Immature natural killer cell (primary cell): ENCODE measurements at regions not wholly inside any gene's neighbourhood (a gene's known extent, or its start where the extent isn't known, plus 50 kb on each side); places are given as distances from the start of the nearest gene placed in this dataset.

Experiments used
- DNase-seq, 3 donors: peaks; one replicate each; pipeline ENCODE4 v3.0.0; 2022; ENCODE audit warnings: mixed read lengths in 1 of 3
- H3K27ac Mint-ChIP-seq, 6 donors: one replicate each; pipeline ENCODE4 v1.8.0; 2020; ENCODE audit warnings: mixed read lengths in 6 of 6, mild to moderate bottlenecking in 5 of 6, inconsistent platforms in 4 of 6, moderate library complexity in 3 of 6
- H3K27me3 Mint-ChIP-seq, 3 donors: one replicate each; pipeline ENCODE4 v1.8.0; 2020 to 2021; ENCODE audit warnings: low read depth in 3 of 3, mild to moderate bottlenecking in 3 of 3, mixed read lengths in 3 of 3, moderate library complexity in 3 of 3, inconsistent platforms in 1 of 3
- H3K36me3 Mint-ChIP-seq, 3 donors: one replicate each; pipeline ENCODE4 v1.8.0; 2020; ENCODE audit warnings: mixed read lengths in 3 of 3, inconsistent platforms in 2 of 3, mild to moderate bottlenecking in 2 of 3
- H3K4me1 Mint-ChIP-seq, 2 donors: one replicate each; pipeline ENCODE4 v1.8.0; 2020; ENCODE audit warnings: inconsistent platforms in 2 of 2, mild to moderate bottlenecking in 2 of 2, mixed read lengths in 2 of 2, moderate library complexity in 1 of 2
- H3K4me3 Mint-ChIP-seq, 5 donors: one replicate each; pipeline ENCODE4 v1.8.0; 2020; ENCODE audit warnings: mild to moderate bottlenecking in 5 of 5, mixed read lengths in 5 of 5, inconsistent platforms in 3 of 5, moderate library complexity in 3 of 5
- H3K9me3 Mint-ChIP-seq, 6 donors: one replicate each; pipeline ENCODE4 v1.8.0; 2020; ENCODE audit warnings: mild to moderate bottlenecking in 6 of 6, mixed read lengths in 6 of 6, inconsistent platforms in 4 of 6, moderate library complexity in 3 of 6

DNA sequence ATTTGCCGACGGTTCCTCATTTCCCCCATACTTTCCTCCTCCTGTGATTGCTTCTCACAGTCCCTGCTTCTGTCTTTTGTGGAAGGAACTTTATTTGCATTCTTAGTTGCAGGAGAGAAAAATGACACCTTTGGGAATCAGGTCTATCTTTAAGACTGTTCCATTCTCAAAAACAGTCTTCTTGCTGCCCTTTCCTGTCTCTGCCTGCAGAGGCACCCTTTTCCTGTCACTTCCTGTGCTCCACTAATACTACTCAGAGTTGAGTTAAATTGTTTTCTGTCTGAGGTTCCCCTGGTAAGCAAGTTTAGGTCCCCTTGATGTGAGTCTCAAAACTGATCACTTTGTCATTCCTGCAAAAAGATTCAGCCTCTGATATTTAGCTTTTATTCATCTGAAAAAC lies 208.8 kb upstream of the CLNK start:
- Mint-ChIP-seq H3K9me3 (no peaks in the 10 kb centered on the region), H3K27me3 (peaks cover 0 to 5% (median 1%) of the 10 kb centered on the region in 3 donors)

DNA sequence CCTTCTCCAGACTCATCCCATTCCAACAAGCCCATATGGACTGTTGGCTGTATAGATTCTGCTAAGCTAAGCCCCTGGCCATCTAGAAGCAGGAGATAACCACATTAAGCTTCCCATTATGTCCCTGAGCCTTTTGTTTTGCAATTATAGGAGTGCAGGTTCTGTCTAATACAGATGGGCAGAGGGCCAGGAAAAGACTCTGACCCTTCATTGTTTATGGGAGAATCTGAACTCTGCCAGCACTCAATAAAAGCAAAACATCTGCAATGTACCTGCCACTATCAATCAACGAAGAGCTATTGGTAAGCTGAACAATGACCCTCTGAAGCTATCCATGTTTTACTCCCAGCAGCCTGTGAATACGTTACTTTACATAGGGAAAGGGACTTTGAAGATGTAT lies 207.3 kb upstream of the CLNK start:
- no peaks in the 10 kb centered on the region for H3K36me3 Mint-ChIP-seq

More for the DNA sequence above, 208.8 kb upstream of the CLNK start:
- no peak overlapping the region for H3K4me3 Mint-ChIP-seq
- H3K27ac Mint-ChIP-seq: no peak overlapping the region
- no peaks in the 10 kb centered on the region for H3K36me3 Mint-ChIP-seq
- peaks cover 0 to 5% of the 10 kb centered on the region in 2 donors for H3K4me1 Mint-ChIP-seq
- peak in 1 of 3 donors; percentile 8 for DNase-seq

DNA sequence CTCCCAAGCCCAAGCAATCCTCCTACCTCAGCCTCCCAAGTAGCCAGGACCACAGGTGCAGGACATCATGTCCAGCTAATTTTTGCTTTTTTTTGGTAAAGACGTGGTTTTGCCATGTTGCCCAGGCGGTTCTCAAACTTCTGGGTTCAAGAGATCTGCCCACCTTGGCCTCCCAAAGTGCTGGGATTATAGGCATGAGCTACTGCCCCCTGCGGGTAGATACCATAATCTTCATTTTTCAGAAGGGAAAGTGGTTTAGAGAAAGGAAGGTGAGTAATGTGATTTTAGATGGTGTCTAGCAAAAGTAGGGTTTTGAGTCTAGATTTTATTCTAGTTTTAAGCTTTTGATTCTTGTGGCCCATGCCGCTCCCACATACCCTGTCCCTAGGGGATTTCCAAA lies 205.3 kb upstream of the CLNK start:
- Mint-ChIP-seq H3K27ac (no peak overlapping the region), H3K27me3 (peaks cover 0 to 7% (median 2%) of the 10 kb centered on the region in 3 donors), H3K9me3 (no peaks in the 10 kb centered on the region), H3K4me3 (no peak overlapping the region), H3K4me1 (peaks cover 0 to 5% of the 10 kb centered on the region in 2 donors), H3K36me3 (no peaks in the 10 kb centered on the region)
- DNase-seq: no peak

More for the DNA sequence above, 207.3 kb upstream of the CLNK start:
- Mint-ChIP-seq H3K9me3 (no peaks in the 10 kb centered on the region), H3K4me3 (no peak overlapping the region), H3K27ac (no peak overlapping the region), H3K27me3 (peaks cover 0 to 5% (median 0%) of the 10 kb centered on the region in 3 donors), H3K4me1 (peaks cover 0 to 5% of the 10 kb centered on the region in 2 donors)
- no peak for DNase-seq

DNA sequence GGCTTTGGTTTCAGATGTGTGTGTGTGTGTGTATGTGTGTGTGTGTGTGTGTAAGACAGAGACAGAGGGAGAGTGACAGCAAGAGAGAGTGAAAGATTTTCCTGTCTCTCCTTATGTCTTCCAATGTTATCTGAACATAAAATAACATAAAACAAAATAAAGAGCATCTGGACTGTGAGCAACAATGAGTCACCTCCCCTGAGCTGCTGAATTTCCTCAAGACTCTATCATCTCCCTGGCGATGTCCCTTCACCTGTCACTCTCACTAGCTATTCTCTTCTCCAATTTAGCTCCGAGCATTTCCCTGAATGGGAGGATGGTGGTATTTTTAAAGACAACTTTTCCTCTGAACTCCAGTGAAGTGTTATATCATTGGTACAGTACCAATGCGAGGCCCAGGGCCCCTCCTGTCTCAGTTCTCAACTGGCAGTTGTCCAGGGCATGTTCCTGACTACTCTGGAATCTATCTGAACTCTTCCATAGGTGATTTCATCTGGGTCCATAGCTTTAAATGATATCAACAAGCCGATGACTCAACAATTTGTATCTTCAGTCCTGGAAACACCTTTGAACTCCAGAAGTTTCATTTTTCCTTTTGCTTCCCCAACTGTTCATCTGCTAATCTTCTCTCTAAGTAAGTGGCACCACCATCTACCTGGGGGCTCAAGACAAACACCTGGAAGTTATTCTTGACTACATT lies 195.0 kb upstream of the CLNK start:
- peaks cover 0 to 7% (median 1%) of the 10 kb centered on the region in 3 donors for H3K27me3 Mint-ChIP-seq
- H3K27ac Mint-ChIP-seq: no peak overlapping the region
- H3K4me3 Mint-ChIP-seq: no peak overlapping the region
- no peak for DNase-seq
- H3K36me3 Mint-ChIP-seq: no peaks in the 10 kb centered on the region
- H3K9me3 Mint-ChIP-seq: peaks cover 0 to 2% (median 0%) of the 10 kb centered on the region in 6 donors
- no peaks in the 10 kb centered on the region for H3K4me1 Mint-ChIP-seq

DNA sequence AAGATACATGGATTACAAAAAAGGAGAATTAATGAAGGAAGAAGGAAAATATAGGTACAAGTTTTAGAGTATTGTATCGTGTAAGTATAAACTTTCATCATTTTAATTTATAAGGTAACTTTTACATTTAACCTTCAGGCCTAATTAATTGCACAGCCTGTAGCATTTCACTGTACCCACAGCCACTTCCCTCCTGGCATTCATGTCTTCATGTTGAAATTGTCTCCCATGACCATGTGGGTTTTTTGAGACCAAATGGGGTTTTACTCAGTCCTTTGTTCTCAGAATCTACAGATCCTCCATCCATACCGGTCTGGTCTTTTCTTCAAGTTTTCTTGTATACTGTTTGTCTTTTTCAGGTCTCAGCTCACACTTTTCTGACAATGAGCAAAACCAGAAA lies 194.3 kb upstream of the CLNK start:
- Mint-ChIP-seq H3K27me3 (peaks cover 0 to 5% (median 1%) of the 10 kb centered on the region in 3 donors), H3K27ac (no peak overlapping the region), H3K4me1 (no peaks in the 10 kb centered on the region), H3K4me3 (no peak overlapping the region), H3K36me3 (no peaks in the 10 kb centered on the region), H3K9me3 (peaks cover 0 to 2% (median 0%) of the 10 kb centered on the region in 6 donors)
- DNase-seq: no peak

DNA sequence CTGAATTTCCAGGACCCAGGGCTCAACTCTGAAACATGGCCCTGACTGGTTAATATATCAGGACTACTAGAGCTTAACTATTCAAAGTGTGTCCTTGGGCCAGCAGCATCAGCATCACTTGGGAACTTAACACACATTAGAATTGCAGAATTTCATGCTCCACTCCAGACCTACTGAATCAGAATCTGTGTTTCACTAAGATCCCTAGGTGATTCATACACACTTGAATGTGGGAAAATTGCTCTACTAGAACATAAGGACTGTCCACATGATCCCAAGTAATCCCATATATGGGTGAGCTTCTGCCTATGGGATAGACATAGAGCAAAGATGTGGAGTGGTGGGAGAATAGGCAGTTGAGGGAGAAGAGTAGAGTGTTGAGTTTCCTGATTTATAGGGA lies 192.5 kb upstream of the CLNK start:
- Mint-ChIP-seq H3K27me3 (peaks cover 0 to 6% (median 5%) of the 10 kb centered on the region in 3 donors), H3K9me3 (peaks cover 0 to 2% (median 0%) of the 10 kb centered on the region in 6 donors), H3K36me3 (no peaks in the 10 kb centered on the region), H3K4me1 (no peaks in the 10 kb centered on the region), H3K4me3 (no peak overlapping the region), H3K27ac (no peak overlapping the region)
- DNase-seq: no peak

DNA sequence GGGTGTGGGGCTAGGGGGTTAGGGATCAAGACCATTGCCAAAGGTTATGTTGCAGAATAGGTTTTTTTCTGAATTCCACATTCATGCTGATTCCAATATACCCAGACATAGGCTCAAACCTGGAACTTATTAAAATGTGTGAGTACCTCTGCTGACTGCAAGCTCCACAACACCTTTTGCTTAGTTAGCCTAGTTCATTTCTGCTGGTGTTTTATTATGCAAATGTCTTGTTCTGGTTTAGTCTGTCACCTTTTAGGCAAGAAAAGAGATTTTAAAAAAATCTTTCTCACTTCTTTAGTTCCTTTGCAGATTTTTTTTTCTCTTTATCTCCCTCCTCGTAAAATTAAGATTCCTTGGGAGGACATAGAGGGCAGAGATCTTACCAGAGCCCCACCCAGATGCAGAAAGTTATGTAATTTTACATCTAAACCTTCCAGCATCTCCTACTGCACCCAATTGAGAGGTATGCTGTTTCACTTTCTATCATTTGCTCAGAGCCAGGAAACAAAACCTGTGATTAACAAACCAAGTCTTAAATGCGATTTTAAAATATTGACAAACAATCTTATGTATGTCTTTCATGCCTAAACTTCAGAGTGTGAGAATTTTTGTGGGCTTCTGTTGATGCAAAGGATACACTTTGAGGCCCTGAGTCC lies 190.7 kb upstream of the CLNK start:
- peaks cover 0 to 2% (median 0%) of the 10 kb centered on the region in 6 donors for H3K9me3 Mint-ChIP-seq
- H3K27ac Mint-ChIP-seq: no peak overlapping the region
- H3K4me3 Mint-ChIP-seq: no peak overlapping the region
- H3K27me3 Mint-ChIP-seq: peaks cover 1 to 6% (median 2%) of the 10 kb centered on the region in 3 donors
- DNase-seq: no peak
- no peaks in the 10 kb centered on the region for H3K36me3 Mint-ChIP-seq
- H3K4me1 Mint-ChIP-seq: no peaks in the 10 kb centered on the region

DNA sequence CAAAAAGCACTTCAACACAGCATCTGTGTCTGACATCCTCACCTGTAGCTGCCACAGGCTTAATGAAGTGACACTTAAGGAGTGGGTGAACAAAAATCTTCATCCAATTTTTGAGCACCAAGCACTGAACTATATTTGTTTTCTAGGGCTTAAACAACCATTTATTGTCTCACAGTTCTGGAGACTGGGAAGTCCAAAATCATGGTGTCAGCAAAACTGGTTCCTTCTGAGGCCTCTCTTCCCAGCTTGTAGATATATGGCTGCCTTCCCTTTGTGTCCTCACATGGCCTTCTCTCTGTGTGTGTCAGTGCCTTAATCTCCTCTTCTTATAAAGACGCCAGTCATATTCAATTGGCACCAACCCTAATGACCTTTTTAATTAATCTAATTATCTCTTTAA lies 189.2 kb upstream of the CLNK start:
- no peak for DNase-seq
- H3K4me1 Mint-ChIP-seq: no peaks in the 10 kb centered on the region
- no peaks in the 10 kb centered on the region for H3K36me3 Mint-ChIP-seq
- no peak overlapping the region for H3K4me3 Mint-ChIP-seq
- peaks cover 0 to 2% (median 0%) of the 10 kb centered on the region in 6 donors for H3K9me3 Mint-ChIP-seq
- H3K27ac Mint-ChIP-seq: no peak overlapping the region
- peaks cover under 1 to 4% (median 2%) of the 10 kb centered on the region in 3 donors for H3K27me3 Mint-ChIP-seq

DNA sequence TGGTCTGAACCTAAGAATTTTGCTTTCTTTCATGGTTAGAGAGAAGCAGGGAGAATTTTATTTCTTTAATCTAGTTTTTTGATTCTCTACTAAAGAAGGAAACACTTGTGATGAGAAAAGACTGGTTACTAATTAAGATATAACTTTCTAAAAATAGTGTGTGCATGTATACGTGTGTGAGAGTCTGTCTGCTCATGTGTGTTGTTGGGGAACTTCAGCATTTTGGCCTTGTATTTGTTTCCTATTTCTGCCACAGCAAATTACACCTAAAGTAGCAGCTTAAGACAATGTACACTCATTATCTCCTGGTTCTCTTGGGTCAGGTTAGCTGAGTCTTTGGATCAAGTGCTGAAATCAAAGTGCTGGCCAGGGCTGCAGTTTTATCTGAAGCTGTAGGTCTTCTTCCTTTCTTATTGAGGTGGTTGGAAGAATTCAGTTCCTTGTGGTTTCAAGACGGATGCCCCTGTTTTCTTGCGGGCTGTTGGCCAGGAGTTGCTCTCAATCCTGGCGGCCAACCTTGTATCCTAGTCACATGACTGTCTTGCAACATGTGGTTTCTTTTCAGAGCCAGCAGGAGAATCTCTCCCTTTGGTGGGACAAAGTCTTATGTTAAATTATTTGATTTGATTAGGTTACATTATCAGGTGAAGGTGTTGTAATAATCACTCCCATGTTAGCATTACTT lies 188.4 kb upstream of the CLNK start:
- H3K27ac Mint-ChIP-seq: no peak overlapping the region
- H3K36me3 Mint-ChIP-seq: no peaks in the 10 kb centered on the region
- no peak for DNase-seq
- no peak overlapping the region for H3K4me3 Mint-ChIP-seq
- peaks cover 0 to 2% (median 0%) of the 10 kb centered on the region in 6 donors for H3K9me3 Mint-ChIP-seq
- no peaks in the 10 kb centered on the region for H3K4me1 Mint-ChIP-seq
- peaks cover 2 to 4% (median 3%) of the 10 kb centered on the region in 3 donors for H3K27me3 Mint-ChIP-seq

DNA sequence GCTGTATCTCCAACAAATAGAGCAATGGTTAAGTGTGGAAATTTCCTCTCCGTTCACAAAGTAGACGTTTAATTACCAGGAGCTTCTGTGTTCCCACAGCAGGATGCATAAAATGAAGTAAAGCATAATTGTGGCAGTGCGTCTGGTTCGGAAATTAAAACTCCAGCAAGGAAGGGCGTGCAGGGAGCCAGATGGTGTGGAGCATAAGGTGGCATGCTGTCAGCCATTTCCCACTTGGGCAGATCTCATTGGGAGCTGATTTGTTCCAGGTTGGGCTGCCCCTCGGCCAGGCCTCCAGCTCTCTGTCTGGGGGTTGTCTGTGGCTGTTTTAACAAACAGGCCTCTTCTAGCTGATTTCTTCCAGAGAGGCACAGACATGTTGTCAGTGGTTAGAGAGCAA lies 182.1 kb upstream of the CLNK start:
- Mint-ChIP-seq H3K36me3 (no peaks in the 10 kb centered on the region), H3K9me3 (peaks cover 0 to 2% (median 0%) of the 10 kb centered on the region in 6 donors), H3K4me3 (no peak overlapping the region), H3K4me1 (no peaks in the 10 kb centered on the region), H3K27me3 (peaks cover 0 to 3% (median 2%) of the 10 kb centered on the region in 3 donors), H3K27ac (no peak overlapping the region)
- no peak for DNase-seq

DNA sequence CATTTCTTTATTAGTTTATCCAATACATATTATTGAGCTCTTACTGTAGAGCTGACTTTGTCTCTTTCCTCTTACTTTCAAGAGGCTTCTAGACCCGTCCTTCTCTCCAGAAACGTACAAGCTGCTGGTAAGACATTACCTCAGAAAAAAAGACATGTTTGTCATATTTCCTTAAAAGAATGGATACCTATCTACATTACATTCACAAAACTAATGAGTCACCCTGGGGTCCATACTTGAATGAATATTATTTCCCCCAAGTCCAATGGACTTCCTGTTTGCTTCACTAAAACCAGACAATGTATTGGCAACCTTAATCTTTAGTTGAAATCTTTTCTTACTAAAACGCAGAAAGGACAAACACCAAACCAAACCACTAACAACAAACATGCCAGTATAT lies 176.5 kb upstream of the CLNK start:
- no peak overlapping the region for H3K27ac Mint-ChIP-seq
- no peaks in the 10 kb centered on the region for H3K4me1 Mint-ChIP-seq
- no peak overlapping the region for H3K4me3 Mint-ChIP-seq
- H3K27me3 Mint-ChIP-seq: no peaks in the 10 kb centered on the region
- H3K9me3 Mint-ChIP-seq: peaks cover 0 to 16% (median 6%) of the 10 kb centered on the region in 6 donors
- no peak for DNase-seq
- peaks cover 0 to 3% (median 0%) of the 10 kb centered on the region in 3 donors for H3K36me3 Mint-ChIP-seq

DNA sequence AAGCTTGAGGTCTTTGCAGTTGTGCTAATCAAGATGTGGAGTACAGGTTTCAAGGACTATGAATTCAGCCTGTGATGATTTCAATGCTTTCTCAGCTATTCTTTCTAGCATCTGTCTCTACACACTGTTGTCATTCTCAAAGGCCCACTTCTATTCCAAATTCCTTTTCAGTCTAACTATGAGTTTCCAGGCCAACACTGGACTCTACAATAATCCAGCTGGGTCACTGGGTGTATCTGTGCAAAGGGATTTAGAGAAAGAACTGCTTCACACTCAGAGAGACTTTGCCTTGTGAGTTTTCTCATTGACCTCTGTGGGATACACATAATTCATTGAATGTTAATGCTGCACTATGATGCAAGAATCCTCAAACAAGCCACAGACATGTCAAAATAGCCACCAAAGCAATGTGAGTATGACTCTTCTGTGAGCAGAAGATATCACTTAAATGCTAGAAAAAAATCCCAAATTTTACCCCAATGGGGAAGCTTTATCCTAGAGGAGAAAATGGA lies 171.8 kb upstream of the CLNK start:
- Mint-ChIP-seq H3K9me3 (peaks cover 0 to 16% (median 7%) of the 10 kb centered on the region in 6 donors), H3K4me1 (peaks cover 0 to 7% of the 10 kb centered on the region in 2 donors), H3K27ac (no peak overlapping the region), H3K4me3 (no peak overlapping the region), H3K27me3 (peaks cover 0 to 5% (median 2%) of the 10 kb centered on the region in 3 donors), H3K36me3 (peaks cover 0 to 3% (median 0%) of the 10 kb centered on the region in 3 donors)
- no peak for DNase-seq

DNA sequence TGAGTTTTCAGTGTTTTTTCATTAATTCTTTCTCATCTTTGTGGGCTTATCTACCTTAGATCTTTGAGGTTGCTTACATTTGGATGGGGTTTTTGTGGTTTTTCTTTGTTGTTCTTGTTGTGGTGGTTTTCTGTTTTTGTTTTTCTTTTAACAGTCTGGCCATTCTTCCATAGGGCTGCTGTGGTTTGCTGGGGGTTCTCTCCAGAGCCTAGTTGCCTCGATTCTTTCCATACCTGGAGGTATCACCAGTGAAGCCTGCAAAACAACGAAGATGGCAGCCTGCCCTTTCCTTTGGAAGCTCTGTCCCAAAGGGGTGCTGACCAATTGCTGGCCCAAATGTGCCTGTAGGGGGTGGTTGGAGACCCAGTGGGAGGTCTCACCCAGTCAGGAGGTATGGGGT lies 168.6 kb upstream of the CLNK start:
- DNase-seq: no peak
- H3K9me3 Mint-ChIP-seq: peaks cover 0 to 9% (median 3%) of the 10 kb centered on the region in 6 donors
- H3K36me3 Mint-ChIP-seq: peaks cover 0 to 3% (median 0%) of the 10 kb centered on the region in 3 donors
- H3K27ac Mint-ChIP-seq: no peak overlapping the region
- H3K27me3 Mint-ChIP-seq: peaks cover 5 to 10% (median 6%) of the 10 kb centered on the region in 3 donors
- no peak overlapping the region for H3K4me3 Mint-ChIP-seq
- peaks cover 0 to 7% of the 10 kb centered on the region in 2 donors for H3K4me1 Mint-ChIP-seq

DNA sequence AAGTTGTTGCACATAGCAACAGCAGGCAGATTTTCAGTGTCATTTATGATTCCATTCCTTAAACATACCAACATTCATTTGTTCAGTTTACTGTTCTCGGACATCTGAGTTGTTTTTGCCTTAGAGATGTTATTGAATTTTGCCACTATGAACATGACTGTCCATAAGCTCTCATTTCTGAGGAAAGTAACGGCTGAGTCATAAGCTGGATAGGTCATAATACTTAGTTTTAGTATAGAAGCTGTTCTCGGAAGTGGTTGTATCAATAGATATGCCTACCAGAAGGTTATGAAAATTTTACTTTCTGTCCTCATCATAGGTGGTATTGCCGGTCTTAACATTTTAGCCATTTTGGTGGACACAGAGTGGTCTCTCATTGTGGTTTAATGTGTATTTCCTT lies 157.1 kb upstream of the CLNK start:
- DNase-seq: no peak
- H3K4me1 Mint-ChIP-seq: no peaks in the 10 kb centered on the region
- no peaks in the 10 kb centered on the region for H3K36me3 Mint-ChIP-seq

More for the DNA sequence above, 157.1 kb upstream of the CLNK start:
- H3K4me3 Mint-ChIP-seq: no peak overlapping the region
- peaks cover 0 to 6% (median 2%) of the 10 kb centered on the region in 3 donors for H3K27me3 Mint-ChIP-seq
- no peak overlapping the region for H3K27ac Mint-ChIP-seq
- H3K9me3 Mint-ChIP-seq: no peaks in the 10 kb centered on the region
